ENCODE measurements at regions not wholly inside any gene's neighbourhood (a gene's known extent, or its start where the extent isn't known, plus 50 kb on each side); places are given as distances from the start of the nearest gene placed in this dataset.

DNA sequence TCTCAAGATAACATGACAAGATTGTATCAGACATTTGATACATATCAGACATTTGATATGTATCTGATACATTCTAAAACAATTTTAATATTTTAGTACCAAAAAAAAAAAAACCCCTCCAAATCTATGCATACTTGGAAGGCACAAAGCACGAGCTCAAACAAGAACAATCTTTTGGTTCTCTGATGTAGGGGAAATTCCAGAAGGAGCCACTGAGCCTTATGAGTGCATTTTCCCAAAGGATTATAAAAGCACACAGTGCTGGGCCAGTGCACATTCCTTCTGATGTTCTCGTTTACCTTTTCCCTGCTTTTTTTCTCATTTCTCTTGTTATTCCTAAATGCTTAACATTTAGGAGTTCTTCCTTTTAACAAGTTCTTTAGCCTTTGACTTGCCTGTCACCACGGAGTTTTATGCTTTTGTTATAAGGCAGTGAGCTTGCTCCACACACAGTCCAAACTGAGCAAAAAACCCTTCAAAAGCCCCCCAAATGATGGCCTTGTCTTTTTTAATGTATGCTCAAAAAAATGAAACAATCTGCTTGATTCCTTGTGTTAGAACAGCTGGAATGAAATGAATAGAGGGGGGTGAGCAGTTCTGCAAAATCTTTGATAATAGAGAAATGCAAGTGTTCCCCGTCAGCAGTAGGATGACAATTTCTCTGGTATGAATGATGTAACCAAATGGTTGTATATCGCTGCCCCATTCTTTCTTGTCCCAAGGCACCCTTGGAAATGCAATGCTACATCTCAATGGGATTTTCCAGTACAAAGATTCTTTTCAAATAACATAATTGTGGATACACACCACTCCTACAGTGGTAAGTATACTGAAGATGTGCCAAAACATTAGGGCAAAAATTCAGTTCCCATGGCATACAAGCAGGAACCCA is 597.2 kb upstream of the ZEB2 start:
- DNase-seq, result no peak

DNA sequence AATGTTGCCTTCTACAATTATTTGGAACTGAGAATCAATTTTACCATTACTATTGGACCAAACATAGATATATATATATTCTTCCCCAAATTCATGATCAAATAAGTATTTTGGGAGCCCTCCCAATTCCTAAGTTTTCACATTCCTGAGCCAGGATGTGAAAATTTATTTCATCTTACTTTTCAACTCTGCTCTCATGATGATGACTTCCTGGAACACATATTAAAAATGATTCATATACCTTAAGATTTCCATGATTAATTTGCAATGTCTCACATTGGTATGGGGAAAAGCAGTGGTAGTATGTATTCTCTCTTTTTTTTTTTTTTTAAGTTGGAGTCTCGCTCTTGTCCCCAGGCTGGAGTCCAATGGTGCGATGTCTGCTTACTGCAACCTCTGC is 596.1 kb upstream of the ZEB2 start:
- no peak for DNase-seq

DNA sequence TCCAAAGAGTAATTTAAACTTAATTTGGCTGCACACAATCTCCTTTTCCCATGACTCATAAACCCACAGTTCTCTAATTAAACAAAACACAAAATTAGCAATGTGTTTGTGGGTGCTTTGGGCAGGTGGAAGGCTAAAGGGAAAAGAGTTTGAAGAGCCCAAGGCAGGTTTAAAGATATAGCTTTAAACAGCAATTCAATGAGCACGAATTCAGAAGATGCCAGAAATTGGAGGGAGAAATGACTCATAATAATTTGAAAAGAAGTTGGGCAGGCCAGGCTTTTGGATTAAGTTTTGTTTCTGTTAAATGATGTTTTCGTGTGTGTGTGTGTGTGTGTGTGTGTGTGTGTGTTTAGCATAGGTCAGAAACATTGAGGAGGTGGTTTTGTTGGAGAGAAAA is 594.8 kb upstream of the ZEB2 start:
- DNase-seq, result no peak

DNA sequence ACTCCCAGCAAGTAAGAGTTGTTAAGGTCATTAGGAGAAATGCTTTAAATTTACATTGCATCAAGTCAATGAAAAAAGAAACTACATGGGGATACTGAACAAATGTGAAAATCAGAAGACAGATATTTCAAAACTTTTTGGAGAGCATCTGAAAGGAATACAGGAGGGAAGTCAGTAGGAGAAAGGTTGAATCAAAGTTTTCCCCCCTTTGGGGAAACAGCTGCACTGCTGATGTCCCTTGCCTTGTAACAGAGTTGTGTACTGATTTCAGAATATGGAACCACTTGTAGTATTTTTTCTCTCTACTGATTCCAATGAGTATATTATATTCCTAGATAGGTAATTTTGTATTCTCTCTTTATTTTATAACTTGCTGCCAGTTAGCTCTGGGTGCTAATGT is 592.5 kb upstream of the ZEB2 start:
- DNase-seq, result no peak

DNA sequence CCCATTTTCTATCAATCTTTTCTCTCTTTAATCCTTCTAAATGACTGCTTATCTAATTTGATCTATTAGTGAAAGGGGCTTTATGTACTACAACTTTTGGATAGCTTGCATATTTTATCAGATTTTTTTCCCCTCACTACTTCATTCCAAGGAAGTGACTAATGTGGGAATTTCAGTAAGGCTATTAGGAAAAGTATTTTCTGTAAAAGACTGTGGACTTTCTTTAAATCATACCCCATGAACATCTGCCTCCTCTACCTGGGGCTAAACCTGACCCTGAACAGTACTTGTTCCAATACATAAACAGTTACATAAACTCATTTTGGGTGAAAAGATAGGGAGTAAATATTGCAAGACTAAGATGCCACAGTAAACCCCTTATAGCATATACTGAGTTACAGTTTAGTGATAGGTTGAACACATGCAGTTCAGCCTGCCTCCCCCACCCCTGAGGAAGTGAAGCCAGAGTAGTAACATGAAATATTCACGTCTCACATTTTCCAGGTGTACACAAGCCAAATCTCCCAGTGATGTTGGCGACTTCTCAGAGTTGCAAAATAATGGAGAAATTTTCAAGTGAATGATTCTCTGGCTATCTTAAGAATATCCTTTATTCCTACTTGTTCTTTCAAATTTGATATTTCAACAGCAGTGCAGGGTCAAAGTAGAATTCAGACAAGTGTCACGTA is 590.9 kb upstream of the ZEB2 start:
- no peak for DNase-seq

DNA sequence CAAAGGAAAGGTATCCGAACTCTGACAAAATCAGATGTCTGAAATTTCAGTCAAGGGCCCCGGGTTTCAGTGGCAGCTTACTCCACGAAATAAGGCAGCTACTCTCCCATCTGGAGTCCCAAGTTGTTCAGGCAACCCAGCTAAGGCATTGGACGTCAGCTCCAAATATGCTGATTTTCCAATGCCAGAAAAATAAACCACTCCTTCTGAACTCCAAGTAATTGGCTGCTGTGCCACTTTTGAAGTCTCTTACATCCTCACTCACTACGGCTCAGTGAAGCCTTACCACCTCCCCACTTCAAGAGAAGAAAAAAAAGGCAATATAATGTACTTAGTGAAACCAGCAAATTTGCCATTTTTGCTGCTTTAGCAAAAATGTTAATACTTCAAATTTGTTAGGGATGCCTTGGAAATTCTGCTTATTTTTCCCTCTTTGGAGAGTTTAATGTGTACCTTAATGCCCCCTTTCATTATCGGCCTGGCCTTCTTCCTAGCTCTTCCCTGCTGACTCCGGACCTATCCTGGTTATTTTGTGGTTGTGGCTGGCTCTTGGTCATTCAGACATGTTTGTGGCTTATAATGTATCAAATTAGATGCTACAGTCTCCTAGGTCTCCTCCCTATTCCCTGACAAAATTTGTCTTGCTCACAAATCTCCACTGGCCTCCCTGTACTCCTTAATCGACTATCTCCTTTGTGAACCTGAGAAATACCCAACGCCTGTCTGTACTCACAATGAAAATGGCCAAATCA is 589.2 kb upstream of the ZEB2 start:
- no peak for DNase-seq

DNA sequence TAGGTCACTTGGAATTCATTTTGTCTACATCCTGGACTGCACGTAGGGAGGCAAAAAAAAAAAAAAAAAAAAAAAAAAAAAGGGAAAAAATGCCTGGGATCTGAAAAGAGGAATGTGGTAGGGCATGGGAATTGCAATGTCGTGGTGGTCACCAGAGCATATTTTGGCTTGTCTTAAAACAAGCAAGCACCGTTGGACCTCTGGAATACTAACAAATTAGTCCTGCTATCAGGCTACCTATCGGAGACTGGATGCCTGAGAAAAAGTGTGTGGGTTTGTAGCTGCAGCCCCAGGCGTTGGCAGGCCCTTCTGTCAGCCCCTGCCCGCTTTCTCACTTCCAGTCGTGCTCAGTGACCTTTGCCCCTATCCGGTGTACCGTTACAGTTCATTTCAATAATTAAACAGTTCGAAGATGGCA is 588.5 kb upstream of the ZEB2 start:
- no peak for DNase-seq

DNA sequence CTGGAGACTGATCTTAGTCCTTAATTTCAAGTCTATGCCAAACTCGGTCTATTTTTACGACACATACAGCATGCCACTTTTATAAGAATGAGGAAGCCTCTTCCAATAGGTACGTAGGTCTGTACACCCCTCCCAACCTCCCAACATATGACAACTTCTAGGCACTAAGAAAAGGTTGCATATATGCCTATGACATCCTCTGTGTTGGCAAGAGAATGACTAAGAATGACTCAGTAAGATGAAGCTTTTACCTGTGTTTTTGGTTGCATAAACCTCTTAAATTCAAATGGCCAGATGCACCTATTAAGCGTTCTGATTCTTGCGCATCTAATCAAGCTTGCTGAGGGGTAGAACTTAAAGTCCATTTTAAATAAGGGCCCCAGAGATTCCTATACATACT is 586.4 kb upstream of the ZEB2 start:
- DNase-seq, result no peak

DNA sequence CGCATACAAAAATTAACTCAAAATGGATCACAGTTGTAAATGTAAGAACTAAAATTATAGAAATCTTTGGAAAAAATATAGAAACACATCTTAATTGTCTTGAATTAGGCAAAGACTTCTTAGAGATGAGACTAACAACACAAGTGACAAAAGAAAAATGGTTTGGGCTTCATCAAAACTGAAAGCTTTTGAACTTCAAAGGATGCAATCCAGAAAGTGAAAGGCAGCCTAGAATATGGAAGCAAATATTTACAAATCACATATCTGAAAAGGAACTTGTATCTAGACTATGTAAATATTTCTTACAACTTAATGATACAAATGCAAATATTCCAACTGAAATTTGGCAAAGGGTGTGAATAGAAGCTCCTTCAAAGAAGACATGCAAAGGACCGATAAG is 582.8 kb upstream of the ZEB2 start:
- no peak for DNase-seq

DNA sequence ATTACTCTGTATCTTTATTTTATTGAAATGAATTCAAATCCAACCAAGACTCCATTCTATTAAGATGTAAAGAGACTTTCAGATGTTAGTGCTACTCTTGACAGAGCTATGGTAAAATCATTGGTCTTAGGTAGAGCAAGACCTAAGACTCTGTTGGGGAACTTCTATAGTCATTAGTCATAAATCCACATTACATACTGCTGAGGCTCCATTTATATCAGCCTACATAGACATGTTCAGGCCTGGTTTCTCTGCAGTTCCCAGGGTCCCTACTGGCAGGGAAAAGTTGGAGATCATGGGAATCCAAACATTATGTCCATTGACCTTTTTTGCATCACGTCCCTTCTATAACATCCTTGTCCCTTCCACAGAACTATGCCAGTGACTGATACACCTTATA is 580.4 kb upstream of the ZEB2 start:
- DNase-seq, result no peak

DNA sequence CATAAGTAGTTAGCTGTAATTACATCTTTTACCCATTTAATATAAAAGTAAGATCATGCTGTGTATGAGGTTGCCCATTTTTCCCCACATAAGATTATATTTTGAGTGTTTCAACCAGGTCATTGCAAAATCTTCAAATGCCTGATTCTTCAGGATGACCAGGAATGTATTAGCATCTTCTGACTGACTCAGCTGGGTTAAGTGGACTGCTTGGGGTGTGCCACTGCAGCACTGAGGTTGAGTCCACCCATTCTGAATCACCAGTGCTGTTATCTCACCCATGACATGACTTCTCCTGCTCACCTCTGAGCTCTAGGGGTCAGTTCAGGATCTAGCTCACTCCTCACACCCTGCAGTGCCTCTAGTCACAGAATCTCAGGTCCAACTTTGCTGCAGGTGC is 576.7 kb upstream of the ZEB2 start:
- no peak for DNase-seq

DNA sequence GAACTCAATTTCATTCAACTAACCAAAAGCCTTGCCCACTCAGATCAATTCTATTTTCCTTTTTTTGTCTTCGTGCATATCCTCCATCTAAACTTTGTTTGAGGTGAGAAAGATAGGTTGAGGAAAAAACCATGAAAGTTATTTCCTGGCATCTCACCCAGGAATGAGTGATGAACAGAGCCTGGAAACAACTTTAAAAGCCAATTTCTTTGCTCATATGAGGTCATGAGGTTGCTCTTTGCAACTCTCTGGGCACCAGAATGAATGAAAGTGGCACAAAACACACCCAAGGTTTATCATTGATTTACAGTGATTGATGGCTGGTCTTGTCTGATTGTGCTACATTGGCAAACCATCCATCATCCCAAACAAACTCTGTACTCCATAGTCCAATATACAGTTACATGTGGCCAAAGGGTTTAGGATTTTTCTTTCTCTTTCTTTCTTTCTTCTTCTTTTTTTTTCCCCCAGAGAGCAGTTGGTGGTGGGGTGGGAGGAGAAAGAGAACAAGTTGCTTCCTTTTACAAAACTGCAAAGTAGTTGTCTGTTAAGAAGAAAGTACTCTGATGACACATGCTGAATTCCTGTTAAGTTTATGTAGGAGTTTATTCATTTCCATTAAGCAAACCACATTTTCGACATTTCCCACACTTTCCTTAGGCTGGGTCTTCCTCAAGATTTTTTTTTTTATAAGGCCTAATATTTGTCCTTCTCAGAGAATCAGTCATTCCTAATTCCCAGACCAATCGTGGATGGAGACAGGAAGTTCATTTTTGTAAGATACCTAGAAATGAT is 575.9 kb upstream of the ZEB2 start:
- DNase-seq, result no peak

DNA sequence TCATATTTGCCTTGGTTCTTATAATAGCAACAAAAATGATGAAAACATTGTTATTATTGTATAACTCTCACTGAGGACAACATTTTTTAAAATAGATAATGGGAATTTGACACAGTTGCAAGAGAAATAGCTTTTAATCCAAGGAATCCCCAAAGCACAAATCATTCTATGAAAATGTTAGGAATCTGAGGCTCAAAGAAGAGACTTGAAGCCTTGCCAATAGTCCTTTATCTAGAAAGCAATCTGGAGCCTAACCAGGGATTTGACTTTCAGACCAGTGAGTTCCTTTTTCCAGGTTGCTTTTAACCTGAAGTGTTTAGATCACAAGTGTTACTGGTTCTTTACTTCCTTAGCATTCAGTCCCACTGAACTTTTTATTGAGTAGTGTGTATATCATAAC is 574.5 kb upstream of the ZEB2 start:
- DNase-seq, result no peak

DNA sequence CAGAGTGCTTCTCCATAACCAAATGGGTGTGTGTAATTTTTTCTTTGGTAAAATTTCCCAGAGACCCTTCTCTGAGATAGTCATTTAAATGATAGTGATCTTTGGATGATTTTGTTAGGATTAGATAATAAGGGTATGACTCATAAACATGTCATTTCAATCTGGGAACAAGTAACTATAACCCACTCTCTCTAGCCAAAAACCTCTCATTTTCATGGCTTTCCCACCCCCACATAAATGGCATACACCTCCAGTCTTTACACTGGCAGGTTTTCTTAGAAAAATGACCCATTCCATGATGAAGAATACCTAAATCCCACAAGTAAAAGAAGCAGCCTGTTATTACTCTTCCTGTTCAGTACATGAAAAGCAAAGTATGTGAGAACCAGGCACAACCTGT is 572.0 kb upstream of the ZEB2 start:
- DNase-seq, result no peak

DNA sequence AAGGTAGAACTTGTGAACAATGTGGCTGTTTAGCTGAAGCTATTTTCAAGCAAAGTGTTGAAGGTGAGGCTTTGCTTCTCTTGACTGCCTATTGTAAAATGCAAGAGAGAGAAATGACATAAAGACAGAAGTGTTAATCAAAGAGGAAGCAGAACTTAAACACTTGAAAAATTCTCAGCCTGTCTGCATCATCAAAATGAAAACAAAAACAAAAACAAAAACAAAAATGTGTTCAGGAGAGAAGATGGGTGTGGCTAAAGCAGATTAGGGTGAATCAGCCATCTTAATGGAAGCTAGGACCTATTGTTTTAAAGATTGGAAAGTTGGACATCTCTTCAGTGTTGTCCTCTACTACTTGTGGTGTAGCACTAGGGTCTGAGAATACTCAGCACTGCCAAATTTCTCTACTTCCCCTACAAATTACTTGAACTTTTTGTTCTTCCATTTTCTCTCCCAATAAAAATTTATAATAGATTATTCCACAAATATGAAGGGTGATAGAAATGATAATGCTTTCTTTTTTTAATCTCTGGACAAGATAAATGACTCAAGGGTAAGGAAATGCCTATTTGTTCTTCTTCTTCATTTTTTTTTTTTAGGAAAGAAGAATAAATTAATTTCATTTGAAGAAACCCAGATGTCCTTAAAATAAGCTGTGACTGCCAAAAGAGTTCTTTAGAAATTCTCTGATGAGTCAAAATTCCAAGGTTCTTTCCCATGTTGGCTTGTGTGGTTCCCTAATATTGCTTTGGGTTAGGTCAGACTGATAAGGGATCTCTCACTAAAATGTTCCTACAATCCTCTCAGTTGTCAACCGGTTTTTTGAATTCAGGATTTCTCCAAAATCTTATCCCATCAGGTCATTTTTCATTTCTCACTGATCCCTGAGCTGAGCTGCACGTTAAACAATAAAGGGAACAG is 571.2 kb upstream of the ZEB2 start:
- DNase-seq, result no peak

DNA sequence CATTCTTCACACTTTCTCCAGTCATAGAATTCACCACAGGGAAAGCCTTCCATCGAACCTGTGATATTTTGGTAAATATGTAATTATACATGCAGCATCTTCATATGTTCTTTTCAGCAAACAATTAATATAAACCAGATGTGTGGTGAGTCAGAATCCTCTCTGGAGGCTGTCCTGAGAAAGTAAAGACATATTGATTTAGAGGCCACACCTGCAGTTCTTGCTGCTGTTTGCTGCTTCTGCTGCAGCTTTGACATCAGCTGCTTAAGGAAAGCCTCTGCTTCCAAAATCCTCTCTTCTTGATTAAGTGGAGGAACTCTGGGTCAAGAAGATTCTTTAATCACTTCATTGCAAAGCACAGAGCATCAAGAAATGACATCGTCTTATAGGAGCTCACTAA is 568.8 kb upstream of the ZEB2 start:
- no peak for DNase-seq

DNA sequence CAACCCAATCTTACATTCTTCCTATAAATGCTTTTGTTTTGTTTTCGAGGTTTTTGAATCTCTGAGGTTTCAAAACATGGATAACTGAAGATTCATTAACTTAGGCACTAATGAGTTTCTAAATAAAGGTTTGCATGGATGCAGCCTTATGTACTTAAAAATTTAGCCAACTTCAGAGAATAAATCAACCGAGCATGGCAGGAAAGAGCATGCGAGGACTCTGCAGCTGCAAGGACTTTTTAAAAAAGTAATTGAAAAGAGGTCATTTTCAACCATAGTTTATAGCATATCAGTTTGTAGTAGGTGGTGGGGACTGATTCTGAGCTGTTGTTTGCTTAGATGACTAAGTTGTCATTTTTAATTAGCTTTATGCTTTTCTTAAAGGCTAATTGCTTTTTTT is 567.0 kb upstream of the ZEB2 start:
- no peak for DNase-seq

DNA sequence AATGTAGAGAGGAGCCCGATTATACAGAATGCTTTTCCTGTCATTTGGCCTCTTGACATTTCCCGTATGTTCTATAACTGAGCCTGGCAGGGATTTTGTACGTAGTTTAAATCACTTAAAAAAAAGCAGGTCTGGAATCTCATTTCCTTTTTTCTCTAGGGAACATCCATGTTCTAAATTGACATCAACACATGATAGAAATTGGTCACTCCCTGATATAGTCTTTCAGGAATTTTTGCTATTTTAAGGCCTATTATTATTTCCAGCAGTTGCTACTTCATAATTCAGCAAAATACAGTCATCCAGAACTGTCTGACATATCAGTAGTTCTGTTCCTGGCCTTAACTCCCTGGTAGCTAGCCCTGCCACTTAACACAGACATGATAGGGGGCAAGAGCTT is 565.7 kb upstream of the ZEB2 start:
- DNase-seq, result no peak

DNA sequence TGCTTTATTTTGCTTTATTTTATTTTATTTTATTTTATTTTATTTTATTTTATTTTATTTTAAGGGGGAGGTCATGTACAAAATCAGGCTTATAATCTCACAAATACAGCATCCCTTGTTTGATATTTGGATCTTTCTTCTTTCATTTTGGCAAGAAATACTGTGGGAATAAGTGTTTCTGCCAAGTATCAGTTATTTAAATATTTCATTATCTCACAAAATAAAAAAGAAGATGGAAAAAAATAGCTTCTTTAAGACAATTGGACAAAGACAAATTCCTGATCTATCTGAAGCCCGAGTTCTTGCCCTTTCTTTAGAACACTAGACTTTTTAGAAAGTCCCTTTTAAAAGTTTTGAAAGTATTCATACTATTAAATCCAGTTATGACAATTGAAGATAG is 560.5 kb upstream of the ZEB2 start:
- no peak for DNase-seq

DNA sequence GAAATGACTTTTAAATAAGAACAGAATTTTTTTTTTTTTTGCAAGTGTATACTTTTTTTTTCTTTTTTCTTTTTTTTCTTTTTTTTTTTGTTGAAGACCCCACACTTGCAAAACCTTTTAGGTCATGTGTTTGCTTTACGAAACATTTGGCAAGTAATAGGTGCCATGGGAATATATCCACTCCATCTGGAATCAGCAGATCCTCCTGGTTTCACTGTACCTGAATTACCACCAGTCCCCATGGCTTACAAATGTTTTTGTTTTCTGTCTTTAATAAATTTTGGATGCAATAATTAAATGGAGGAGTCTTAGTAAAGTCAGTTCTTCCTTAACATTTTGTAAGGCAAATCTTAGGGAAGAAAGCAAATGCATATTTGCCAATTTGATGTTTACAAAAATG is 559.7 kb upstream of the ZEB2 start:
- DNase-seq, result no peak

DNA sequence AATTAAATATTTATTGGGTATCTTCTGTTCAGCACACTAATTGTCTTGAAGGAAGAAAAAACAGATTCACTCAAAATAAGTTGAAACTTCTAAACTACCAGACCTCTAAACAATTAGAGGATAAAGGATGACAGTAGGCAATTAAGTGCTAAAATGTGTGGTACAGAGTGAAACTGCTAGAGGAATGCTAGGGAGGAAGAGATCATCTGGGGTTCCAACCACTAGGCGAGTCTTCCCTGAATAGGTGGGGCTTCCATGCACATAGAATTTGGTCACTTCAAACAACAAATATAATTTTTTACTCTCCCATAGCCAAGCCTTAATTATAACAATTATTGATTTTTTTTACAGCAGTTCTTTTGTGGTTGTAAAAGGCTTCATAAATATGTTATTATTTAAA is 559.0 kb upstream of the ZEB2 start:
- DNase-seq, result no peak

DNA sequence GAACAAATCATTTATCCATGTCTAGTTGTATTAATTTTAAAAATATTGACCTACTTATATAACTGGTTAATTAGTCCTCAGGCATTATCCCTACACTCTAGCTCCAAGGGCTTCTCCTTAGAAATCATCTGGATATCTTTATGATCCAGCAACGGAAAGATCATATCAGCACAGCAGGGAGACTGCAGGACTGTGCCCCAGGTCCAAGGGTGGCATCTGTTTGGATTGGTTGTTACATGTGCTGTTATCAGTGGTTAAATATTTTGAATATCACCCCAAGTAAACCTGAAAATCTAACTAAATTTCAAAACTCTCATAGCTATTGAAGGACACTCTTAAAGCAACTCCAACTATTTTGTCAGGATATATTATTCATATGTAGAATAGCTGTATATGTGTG is 556.2 kb upstream of the ZEB2 start:
- DNase-seq, result no peak
